GM18502 (cell line): ENCODE measurements at regions not wholly inside any gene's neighbourhood (a gene's known extent, or its start where the extent isn't known, plus 50 kb on each side); places are given as distances from the start of the nearest gene placed in this dataset.

Experiments used
- ATAC-seq: cut with Tn5 transposase; IDR thresholded peaks from one replicate; pipeline ENCODE4 v1.9.1; 2021; ENCODE audit warnings: mild to moderate bottlenecking; ENCODE audit not compliant: unreplicated experiment, poor library complexity

DNA sequence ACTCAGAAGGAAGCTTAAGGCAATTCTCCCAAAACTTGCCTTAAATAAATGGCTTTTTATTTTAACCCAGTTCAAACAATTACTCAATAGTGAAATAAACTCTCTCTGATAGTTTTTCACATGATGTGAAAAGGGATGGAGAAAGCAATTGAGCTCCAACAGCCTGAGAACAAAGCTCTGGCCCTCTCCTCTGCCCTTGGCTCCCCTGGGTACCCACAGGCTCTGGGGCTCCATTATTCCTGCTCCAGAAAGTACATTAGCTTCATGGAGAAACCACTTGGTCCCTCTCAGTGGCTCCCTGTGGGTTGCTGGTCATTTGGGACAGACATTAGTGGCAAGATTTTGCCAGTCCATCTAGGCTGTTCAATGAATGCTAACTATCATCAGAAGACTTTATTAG lies 242.8 kb downstream of the ATP23 start:
- no peak for ATAC-seq

DNA sequence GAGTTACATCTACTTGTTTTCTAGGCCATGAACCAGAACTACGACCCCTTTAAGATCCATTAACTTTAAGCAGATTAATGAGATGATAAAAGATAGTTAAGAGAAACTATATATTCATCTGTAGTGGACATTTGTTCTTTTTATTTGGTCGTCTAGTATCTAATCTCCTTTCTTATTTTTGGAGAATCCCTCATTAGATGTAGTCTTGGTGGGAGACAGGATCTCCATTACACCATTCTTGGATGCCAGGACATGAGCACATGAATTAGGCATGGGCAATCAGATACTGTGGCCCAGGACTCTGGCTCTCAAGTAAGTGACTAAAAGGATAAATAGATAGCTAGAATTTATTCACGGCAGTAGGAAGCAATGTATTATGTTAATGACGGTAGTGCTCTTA lies 245.0 kb downstream of the ATP23 start:
- no peak for ATAC-seq

DNA sequence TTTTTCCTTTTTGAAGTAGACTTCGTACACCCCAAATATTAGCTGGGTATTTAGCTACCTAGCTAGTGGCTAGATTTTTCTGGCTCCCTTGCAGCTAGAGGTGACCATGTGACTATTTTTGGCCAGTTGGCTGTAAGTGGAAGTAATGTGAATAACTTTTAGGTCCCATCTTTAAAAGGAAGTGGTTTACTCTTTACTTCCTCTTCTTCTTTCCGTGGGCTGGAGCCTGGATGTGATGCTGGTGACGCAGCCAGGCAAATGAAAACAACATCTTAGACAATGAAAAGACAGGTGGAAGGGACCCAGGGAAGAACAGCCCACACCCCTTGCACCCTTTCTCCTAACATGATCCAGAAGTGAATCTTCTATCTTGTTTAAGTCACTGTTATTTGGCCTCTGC lies 245.5 kb downstream of the ATP23 start:
- ATAC-seq: no peak

- ATAC-seq: no peak
Measured at GRCh38 chr12:58189030-58189429, 247.7 kb downstream of the ATP23 start.

GRCh38 chr12:58189893-58190292 lies 248.5 kb downstream of the ATP23 start:
- no peak for ATAC-seq

GRCh38 chr12:58190618-58191017 lies 249.3 kb downstream of the ATP23 start:
- no peak for ATAC-seq

- no peak for ATAC-seq
Measured at GRCh38 chr12:58196971-58197370, 255.6 kb downstream of the ATP23 start.

- ATAC-seq: no peak
Measured at GRCh38 chr12:58202933-58203718, 261.8 kb downstream of the ATP23 start.

DNA sequence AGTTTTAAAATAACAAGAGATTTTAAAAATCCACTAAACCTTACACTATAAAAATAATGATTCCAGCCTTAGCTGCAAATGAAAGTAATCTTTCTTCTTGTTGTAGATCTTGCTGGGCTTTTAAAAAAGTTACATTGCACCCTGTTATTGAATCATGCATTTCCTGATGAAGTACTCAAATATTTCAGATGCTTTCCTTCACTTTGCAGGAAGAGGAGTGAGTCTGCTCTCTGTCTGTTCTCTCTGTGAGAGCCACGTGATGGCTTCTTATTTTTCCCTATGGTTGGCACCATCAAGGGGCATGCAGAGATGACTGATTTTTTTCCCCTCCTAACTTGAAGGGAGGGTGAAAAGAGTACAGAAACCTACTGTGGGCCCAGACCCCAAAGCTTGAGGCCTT lies 262.7 kb downstream of the ATP23 start:
- no peak for ATAC-seq

- ATAC-seq: no peak
Measured at GRCh38 chr12:58206876-58207275, 265.5 kb downstream of the ATP23 start.

DNA sequence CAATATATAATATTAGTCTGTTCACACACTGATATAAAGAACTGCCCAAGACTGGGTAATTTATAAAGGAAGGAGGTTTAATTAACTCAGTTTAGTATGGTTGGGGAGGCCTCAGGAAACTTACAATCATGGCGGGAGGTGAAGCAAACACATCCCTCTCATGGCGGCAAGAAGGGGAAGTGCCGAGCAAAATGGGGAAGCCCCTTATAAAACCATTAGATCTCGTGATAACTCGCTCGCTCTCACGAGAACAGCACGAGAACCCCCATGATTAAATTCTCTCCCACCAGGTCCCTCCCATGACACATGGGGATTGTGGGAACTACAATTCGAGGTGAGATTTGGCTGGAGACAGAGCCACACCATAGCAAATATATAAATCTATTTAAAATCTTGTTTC lies 269.8 kb downstream of the ATP23 start:
- ATAC-seq: no peak

DNA sequence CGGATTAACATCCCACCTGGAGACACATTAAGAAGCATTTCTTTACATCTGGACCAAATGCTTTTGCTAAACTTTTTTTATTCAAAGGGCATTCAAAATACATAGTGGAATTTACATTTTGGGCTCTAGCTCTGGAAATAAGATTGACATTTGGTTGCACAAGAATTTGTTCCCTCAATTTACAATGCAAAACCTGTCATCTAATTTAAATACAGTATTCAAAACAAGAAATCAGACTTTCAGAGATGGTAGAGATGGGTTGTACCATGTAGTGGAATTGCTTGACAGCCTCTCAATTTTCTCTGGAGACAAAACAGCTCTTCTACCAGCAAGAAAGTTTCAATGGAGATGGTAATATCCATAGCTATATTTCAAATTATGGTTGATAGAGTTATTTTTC lies 275.8 kb downstream of the ATP23 start:
- ATAC-seq: no peak

- no peak for ATAC-seq
Measured at GRCh38 chr12:58224536-58225105, 283.3 kb downstream of the ATP23 start.

GRCh38 chr12:58225203-58225877 lies 284.0 kb downstream of the ATP23 start:
- ATAC-seq: no peak

- ATAC-seq: no peak
Measured at GRCh38 chr12:58233886-58234285, 292.5 kb downstream of the ATP23 start.

- ATAC-seq: no peak
Measured at GRCh38 chr12:58238411-58238810, 297.0 kb downstream of the ATP23 start.

GRCh38 chr12:58241099-58241498 lies 299.7 kb downstream of the ATP23 start:
- no peak for ATAC-seq

- ATAC-seq: no peak
Measured at GRCh38 chr12:58242796-58243630, 301.6 kb downstream of the ATP23 start.

DNA sequence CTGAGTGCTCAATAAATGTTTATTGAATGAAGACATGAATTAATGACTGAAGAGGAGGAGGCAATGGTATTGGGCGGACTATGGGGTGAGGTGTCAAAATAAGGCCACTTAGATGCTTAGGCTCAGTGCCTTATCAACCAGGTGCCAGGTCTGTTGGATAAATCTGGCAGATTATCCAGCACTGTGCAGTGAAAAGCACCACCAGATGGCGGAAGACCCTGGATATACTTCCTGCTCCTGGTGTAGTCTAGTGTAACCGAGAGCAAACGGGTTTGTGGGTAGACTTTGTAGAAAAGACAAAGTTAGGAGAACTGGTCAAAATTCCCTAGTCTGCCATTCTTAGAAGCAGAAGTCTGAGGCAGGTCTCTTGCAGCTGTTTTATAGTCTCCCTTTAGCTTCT lies 306.3 kb downstream of the ATP23 start:
- no peak for ATAC-seq

GRCh38 chr12:58248599-58248998 lies 307.2 kb downstream of the ATP23 start:
- ATAC-seq: no peak

- ATAC-seq: no peak
Measured at GRCh38 chr12:58249610-58250009, 308.2 kb downstream of the ATP23 start.
